Fibroblast of lung (primary cell): ENCODE measurements at regions not wholly inside any gene's neighbourhood (a gene's known extent, or its start where the extent isn't known, plus 50 kb on each side); places are given as distances from the start of the nearest gene placed in this dataset.

Experiments used
- CTCF ChIP-seq, 2 donors: IDR thresholded peaks in 1 of 2; conservative IDR thresholded peaks in 1 of 2; 1 replicate in 1 of 2; 2 replicates in 1 of 2; pipeline ENCODE4 v1.5.1; 2011 to 2012; ENCODE audit warnings: low read length in 2 of 2, control low read depth in 1 of 2, inconsistent platforms in 1 of 2, low read depth in 1 of 2, mild to moderate bottlenecking in 1 of 2
- EZH2 ChIP-seq: IDR thresholded peaks from 2 replicates; pipeline ENCODE4 v1.5.1; 2012; ENCODE audit warnings: low read length, control low read depth, mild to moderate bottlenecking; ENCODE audit errors: missing control alignments

GRCh38 chr1:220368352-220369265, 96.4 kb upstream of the RAB3GAP2 start:
- TF ChIP-seq CTCF (conservative IDR thresholded peaks at IDR 0.05 in 1 of 2, IDR thresholded peaks at IDR 0.05 in 1 of 2; ENCODE audit: low read depth in 1 of 2, low read length in 2 of 2) (no peak), EZH2 (no peak)
